Skin epidermis (tissue), 12 donors: ENCODE measurements at regions not wholly inside any gene's neighbourhood (a gene's known extent, or its start where the extent isn't known, plus 50 kb on each side); places are given as distances from the start of the nearest gene placed in this dataset.

Source experiments
- H3K27ac ChIP-seq, 21 experiments: fragments of 200-600 bp; sonication (generic) in 11 of 21; one replicate each; pipeline ENCODE4 v1.5.0; 2020; ENCODE audit warnings: mild to moderate bottlenecking in 3 of 21, inconsistent platforms in 2 of 21, moderate library complexity in 2 of 21
- H3K4me3 ChIP-seq, 7 experiments: fragments of 200-600 bp; sonication (generic) in 2 of 7; one replicate each; pipeline ENCODE4 v1.5.0; 2020; ENCODE audit warnings: inconsistent platforms in 2 of 7, mild to moderate bottlenecking in 2 of 7, moderate library complexity in 1 of 7

DNA sequence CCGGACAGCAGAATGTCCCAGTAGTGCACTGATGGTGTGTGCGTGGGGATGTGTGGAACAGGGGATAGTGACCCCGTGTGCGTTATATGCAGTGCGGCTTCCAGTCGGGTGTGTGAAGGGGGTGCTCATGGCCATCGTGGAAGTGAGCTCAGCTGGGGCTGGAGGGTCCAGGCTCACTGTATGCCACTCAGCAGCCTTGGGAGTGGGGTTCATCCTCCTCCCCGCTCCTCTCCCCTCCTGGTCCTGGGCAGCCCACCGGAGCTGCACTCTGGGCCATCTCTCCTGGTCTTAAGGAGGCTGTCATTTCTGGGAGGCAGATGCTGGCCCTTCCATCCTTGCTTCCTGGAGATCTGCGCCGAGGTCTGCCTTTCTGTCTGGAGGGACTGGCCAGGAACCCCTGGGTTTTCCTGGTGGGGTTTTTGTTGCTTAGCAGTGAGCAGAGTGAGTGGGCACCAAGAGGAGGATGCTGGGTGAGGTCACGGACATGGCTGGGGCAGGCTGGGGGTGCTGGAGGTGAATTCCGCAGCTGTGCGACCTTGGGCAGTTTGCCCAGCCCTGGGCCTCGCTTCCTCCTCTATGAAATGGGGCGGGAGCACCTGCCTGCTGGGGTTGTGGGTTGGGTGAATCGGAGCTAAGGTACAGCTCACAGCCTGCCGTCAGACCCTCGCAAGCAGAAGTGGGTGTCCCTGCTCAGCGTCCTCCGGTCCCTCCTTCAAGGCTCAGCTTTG, 164.1 kb downstream of the SEC14L1 start:
- peak overlapping the region in 5 of 21 experiments; percentile 18 to 59 (median 42) for H3K27ac ChIP-seq
- no peak overlapping the region for H3K4me3 ChIP-seq

DNA sequence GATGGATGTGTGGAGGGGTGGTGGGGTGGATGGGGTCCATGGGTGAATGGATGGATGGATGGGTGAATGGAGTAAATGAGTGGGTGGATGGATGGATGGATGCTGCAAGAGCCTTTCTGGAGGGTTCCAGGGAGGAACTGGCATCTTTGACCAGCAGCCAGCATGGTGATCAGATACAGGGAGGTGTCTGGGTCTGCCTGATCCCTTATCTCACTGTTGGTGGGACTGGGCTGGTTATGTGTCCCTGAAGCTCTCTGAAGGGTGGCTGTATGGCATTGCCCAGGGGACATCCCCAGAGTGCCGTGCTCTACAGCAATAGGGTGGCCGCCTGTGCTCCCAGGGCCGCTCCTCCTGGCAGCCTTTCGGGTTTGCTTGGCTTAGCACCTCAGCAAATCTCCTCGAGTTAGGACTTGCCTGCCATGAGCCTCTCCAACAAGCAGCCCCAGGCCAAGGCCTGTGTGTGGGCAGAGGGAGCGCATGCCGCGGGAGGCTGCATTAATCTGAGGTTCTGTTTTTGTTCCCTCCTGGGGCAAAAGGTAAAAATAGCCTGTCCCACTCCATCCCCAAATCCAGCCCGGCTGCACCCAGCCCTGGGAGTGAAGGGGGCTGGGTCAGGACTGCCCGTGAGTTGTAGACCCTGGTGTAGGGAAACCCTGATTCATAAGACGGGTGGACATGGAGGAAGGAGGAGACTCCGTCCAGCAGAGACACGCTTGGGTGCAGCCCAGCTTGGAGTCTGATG, 165.4 kb downstream of the SEC14L1 start:
- H3K4me3 ChIP-seq: no peak overlapping the region

GRCh38 chr17:77306790-77307478, 166.2 kb downstream of the SEC14L1 start:
- peak overlapping the region in 2 of 21 experiments; percentile 15 to 21 for H3K27ac ChIP-seq
- H3K4me3 ChIP-seq: no peak overlapping the region

More for the DNA sequence above, 165.4 kb downstream of the SEC14L1 start:
- H3K27ac ChIP-seq: peak overlapping the region in 1 of 21 experiments; percentile 15

- Histone ChIP-seq H3K27ac (peak overlapping the region in 1 of 21 experiments; percentile 21), H3K4me3 (no peak overlapping the region)
These were observed 166.9 kb downstream of the SEC14L1 start for GRCh38 chr17:77307479-77308198.

DNA sequence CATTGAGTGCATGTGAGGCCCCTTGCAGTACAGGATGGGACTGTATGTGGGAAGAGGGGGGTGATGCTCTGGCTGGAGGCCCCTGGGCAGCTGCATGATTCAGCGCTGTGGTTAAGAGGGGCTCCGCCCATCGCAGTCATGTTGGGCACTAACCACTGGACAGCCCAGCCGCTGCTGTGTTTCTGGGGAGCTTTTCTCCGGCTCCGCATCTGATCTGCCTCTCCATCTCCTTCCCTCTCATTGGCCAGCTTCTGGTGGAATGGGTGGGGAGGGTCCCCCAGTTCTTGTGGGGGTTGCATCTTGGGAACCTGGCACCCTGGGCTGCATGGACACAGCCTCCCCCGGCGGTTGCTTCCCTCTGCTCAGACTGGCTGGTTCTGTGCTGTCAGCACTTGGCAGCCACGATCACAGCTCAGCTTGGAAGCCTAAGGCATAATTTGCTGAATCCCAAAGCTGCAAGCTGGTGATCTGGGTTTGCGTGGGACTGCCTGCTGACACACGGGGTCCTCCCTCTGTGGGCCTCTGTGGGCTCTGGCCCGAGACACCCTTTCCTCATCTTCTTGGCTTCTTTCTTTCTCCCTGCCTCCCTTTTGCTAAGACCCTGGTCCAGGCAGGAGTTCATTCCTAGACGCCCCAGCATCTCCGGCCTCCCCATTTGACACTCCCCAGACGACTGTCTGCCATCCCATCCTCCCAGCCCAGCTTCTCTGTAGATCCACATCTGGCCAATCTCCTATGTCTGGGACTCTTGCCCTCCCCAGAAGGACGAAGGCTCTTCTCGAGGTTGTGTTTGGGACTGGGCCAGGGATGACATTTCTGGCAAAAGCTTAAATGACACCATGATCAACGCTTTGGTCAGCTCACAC, 168.3 kb downstream of the SEC14L1 start:
- peak overlapping the region in 13 of 21 experiments; percentile 0 to 78 (median 53) for H3K27ac ChIP-seq
- H3K4me3 ChIP-seq: no peak overlapping the region

DNA sequence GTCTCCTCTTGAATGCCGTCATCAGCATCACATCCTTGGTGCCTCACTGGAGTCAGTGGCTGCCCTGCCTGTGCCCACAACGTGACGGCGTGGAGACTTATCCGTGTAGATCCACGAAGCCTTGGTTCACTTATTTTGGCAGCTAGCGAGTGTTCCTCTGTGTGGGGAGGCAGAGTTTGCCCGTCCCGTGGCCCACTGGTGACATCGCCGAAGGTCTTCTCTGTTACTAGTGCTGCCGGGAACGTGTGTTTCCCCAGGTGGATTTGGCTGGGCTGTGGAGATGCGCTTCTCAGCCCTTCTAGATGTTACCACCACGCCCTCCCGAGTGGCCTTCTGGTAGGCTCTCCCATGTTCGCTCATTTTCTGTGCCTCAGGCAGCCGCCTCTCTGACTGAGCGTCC, 169.6 kb downstream of the SEC14L1 start:
- peak overlapping the region in 1 of 21 experiments; percentile 63 for H3K27ac ChIP-seq
- H3K4me3 ChIP-seq: no peak overlapping the region

- Histone ChIP-seq H3K27ac (no peak overlapping the region), H3K4me3 (no peak overlapping the region)
These were observed 170.7 kb downstream of the SEC14L1 start for GRCh38 chr17:77311371-77311981.

GRCh38 chr17:77312061-77312701, 171.4 kb downstream of the SEC14L1 start:
- no peak overlapping the region for H3K4me3 ChIP-seq
- no peak overlapping the region for H3K27ac ChIP-seq

- Histone ChIP-seq H3K4me3 (no peak overlapping the region), H3K27ac (peak overlapping the region in 7 of 21 experiments; percentile 0 to 50 (median 4))
These were observed 172.2 kb downstream of the SEC14L1 start for GRCh38 chr17:77312786-77313599.

GRCh38 chr17:77313831-77314230, 173.1 kb downstream of the SEC14L1 start:
- Histone ChIP-seq H3K4me3 (no peak overlapping the region), H3K27ac (peak overlapping the region in 6 of 21 experiments; percentile 0 to 50 (median 3))

DNA sequence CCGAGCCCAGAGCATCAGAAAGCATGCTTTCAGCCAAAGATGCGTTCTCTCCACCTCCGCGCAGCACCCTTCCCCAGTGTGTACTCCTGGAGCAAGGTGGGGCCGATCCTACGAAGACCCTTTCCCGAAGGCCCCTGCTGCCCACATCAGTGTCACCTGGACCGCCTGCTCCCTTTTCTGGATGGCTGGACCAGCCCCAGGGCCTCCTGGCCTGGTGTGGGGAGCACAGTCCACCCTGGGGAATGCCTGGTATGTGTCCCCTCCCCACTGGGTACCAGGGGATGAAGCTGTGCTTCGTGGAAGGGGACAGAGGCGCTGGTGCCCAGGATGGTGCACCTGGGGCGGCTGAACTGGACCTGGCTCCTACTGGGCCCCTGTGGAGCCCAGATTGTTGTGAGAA, 173.8 kb downstream of the SEC14L1 start:
- Histone ChIP-seq H3K4me3 (no peak overlapping the region), H3K27ac (no peak overlapping the region)

DNA sequence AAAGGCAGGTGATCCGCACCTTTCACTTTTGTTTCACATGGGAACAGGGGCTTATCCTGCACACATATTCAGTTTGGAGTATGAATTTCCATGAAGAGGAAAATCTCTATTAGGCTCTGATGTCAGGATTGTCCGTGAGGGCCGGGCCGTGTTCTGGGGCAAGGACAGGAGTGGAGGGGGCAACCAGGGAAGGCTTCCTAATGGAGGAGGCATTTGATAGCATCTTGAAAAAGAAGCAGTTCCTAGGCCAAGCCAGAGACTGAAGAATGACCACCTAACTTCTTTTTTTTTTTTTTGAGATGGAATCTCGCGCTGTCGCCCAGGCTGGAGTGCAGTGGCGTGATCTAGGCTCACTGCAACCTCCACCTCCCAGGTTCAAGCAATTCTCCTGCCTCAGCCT, 174.2 kb downstream of the SEC14L1 start:
- peak overlapping the region in 1 of 21 experiments; percentile 53 for H3K27ac ChIP-seq
- H3K4me3 ChIP-seq: no peak overlapping the region

DNA sequence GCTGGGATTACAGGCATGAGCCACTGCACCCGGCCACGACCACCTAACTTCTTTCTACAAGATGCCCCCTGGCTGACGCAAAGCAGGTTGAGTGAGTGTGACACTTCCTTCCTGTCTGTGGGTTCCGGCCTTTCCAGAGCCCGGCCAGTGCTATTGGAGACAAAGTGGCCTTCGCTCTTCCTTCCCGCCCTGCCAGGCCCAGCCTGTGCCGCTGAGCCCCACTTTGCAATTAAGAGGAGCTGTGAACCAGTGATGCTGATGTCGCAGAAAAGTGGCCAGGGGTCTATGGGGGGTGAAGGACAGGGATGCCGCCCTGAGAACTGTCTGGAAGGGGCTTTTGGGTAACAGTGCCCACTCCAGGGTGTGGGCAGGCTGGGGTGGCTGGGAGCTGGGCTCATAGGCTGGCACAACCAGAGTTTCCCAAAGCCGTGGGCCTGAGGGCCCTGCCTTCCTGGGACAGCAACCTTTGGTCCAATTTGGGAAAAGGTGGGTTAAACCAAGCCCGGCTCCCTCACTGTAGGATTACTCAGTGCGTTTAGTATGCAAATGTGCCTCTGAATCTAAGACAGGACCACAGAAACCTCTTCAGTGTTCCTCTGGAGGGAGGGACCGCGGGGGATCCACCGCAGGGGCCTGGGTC, 174.9 kb downstream of the SEC14L1 start:
- Histone ChIP-seq H3K4me3 (no peak overlapping the region), H3K27ac (peak overlapping the region in 12 of 21 experiments; percentile 11 to 72 (median 44))

- Histone ChIP-seq H3K27ac (peak overlapping the region in 10 of 21 experiments; percentile 11 to 72 (median 40)), H3K4me3 (no peak overlapping the region)
These were observed 175.4 kb downstream of the SEC14L1 start for GRCh38 chr17:77316191-77316641.

DNA sequence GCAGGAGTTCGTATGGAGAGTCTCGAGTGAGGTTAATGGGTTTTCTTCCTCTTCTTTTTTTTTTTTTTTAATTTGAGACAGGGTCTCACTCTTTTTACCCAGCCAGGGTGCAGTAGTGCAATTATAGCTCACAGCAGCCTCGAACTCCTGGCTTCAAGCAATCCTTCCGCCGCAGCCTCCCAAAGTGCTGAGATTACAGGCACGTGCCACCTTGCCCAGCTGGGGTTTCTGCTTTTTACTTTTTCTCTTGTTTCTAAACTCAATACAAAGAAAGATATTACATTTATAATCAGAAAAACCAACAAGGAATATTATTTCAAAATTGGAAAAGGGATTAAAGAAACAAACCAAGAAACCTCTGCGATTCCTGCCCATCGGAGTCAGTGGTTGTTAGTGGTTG, 175.9 kb downstream of the SEC14L1 start:
- Histone ChIP-seq H3K4me3 (no peak overlapping the region), H3K27ac (peak overlapping the region in 5 of 21 experiments; percentile 18 to 53 (median 36))

GRCh38 chr17:77317091-77317750, 176.5 kb downstream of the SEC14L1 start:
- peak overlapping the region in 1 of 21 experiments; percentile 18 for H3K27ac ChIP-seq
- H3K4me3 ChIP-seq: no peak overlapping the region
